HCT116 (cell line): ENCODE measurements at regions not wholly inside any gene's neighbourhood (a gene's known extent, or its start where the extent isn't known, plus 50 kb on each side); places are given as distances from the start of the nearest gene placed in this dataset.

ENCODE experiments used
- CEBPB ChIP-seq: IDR thresholded peaks from 2 replicates; pipeline ENCODE4 v1.6.1; 2012; ENCODE audit warnings: low read depth
- EZH2 ChIP-seq: fragments of 200-600 bp; sonication (generic); IDR thresholded peaks from 2 replicates; pipeline ENCODE4 v1.6.1; 2017; ENCODE audit warnings: antibody characterized with exemption, mixed run types
- JUND ChIP-seq: IDR thresholded peaks from 2 replicates; pipeline ENCODE4 v1.6.1; 2012
- POLR2A ChIP-seq: IDR thresholded peaks from 2 replicates; pipeline ENCODE4 v1.7.0; 2011; ENCODE audit warnings: borderline replicate concordance; ENCODE audit not compliant: insufficient read depth, insufficient read length; ENCODE audit errors: extremely low read depth
- RAD21 ChIP-seq: IDR thresholded peaks from 2 replicates; pipeline ENCODE4 v1.6.1; 2012; ENCODE audit warnings: low read depth, mild to moderate bottlenecking
- SP1 ChIP-seq: IDR thresholded peaks from 2 replicates; pipeline ENCODE4 v1.6.1; 2012; ENCODE audit warnings: low read depth
- TF ChIP-seq, protein P1 (sequence below), 3 experiments: fragments of 200-600 bp in 1 of 3; sonication (generic) in 1 of 3; IDR thresholded peaks in 2 of 3; conservative IDR thresholded peaks in 1 of 3; 2 replicates each; pipeline ENCODE4 v1.5.1; 2012 to 2017; ENCODE audit warnings: low read depth in 2 of 3, low read length in 2 of 3, antibody characterized with exemption in 1 of 3, borderline replicate concordance in 1 of 3, control low read depth in 1 of 3, mild to moderate bottlenecking in 1 of 3, mixed read lengths in 1 of 3, mixed run types in 1 of 3, moderate library complexity in 1 of 3; ENCODE audit not compliant: insufficient read depth in 1 of 3

DNA sequence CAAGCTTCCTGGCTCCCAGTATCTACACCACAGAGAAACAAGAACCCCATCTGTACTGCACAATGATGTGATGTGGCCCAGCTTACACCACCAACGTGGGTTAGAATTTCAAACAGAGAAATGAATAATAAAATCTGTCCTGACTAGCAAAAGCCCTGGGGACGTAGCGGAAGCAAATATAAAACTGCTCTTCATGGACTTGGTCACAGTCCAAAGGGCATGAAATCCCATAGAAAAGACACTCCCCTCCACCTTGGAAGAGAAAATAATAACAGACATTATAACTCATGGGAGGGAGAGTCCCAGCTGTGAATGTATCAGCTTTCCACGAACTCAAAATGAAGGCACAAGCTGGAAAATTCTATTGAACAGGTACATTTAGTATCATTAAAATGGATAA is 205.3 kb upstream of the GALNT17 start:
- TF ChIP-seq RAD21, result no peak
- no peak for TF ChIP-seq POLR2A
- TF ChIP-seq JUND, result no peak
- TF ChIP-seq SP1, result no peak
- no peak for TF ChIP-seq EZH2
- TF ChIP-seq, protein P1, sequence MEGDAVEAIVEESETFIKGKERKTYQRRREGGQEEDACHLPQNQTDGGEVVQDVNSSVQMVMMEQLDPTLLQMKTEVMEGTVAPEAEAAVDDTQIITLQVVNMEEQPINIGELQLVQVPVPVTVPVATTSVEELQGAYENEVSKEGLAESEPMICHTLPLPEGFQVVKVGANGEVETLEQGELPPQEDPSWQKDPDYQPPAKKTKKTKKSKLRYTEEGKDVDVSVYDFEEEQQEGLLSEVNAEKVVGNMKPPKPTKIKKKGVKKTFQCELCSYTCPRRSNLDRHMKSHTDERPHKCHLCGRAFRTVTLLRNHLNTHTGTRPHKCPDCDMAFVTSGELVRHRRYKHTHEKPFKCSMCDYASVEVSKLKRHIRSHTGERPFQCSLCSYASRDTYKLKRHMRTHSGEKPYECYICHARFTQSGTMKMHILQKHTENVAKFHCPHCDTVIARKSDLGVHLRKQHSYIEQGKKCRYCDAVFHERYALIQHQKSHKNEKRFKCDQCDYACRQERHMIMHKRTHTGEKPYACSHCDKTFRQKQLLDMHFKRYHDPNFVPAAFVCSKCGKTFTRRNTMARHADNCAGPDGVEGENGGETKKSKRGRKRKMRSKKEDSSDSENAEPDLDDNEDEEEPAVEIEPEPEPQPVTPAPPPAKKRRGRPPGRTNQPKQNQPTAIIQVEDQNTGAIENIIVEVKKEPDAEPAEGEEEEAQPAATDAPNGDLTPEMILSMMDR (IDR thresholded peaks at IDR 0.05 in 2 of 3, conservative IDR thresholded peaks at IDR 0.05 in 1 of 3; ENCODE audit: borderline replicate concordance in 1 of 3, insufficient read depth in 1 of 3, low read depth in 2 of 3, low read length in 2 of 3), result no peak
- TF ChIP-seq CEBPB, result no peak
